Posterior cingulate gyrus (tissue), 11 donors: ENCODE measurements at regions not wholly inside any gene's neighbourhood (a gene's known extent, or its start where the extent isn't known, plus 50 kb on each side); places are given as distances from the start of the nearest gene placed in this dataset.
"Not testable (repeated sequence)": the region's sequence is repeated elsewhere in the genome, so short reads cannot be mapped to it uniquely, and the experiment has no call there.

Experiments
- DNase-seq, 10 donors: peaks; one replicate each; pipeline versions ENCODE4 v3.0.0 to v3.0.0-alpha.2; 2020 to 2021; ENCODE audit warnings: mixed read lengths in 3 of 10
- intact Hi-C: fragments of 100-400 bp; cut with DNase I; formaldehyde crosslinking; loops from one replicate; pipeline ENCODE4 v1.15.1; 2023

GRCh38 chr21:8455279-8456128, 2065.9 kb upstream of the TPTE start:
- intact Hi-C loops, DNase-seq: not testable (repeated sequence)

GRCh38 chr21:8464403-8465152, 2056.8 kb upstream of the TPTE start:
- DNase-seq, intact Hi-C loops: not testable (repeated sequence)

- DNase-seq, intact Hi-C loops: not testable (repeated sequence)
These were observed 2054.7 kb upstream of the TPTE start for GRCh38 chr21:8466642-8467041.
